Astrocyte (in vitro differentiated cells and primary cell): ENCODE measurements at regions not wholly inside any gene's neighbourhood (a gene's known extent, or its start where the extent isn't known, plus 50 kb on each side); places are given as distances from the start of the nearest gene placed in this dataset.

Experiments
- CTCF ChIP-seq: IDR thresholded peaks from 2 replicates; pipeline ENCODE4 v1.5.1; 2011; ENCODE audit warnings: low read depth, mild to moderate bottlenecking, inconsistent platforms, low read length, moderate library complexity; ENCODE audit not compliant: insufficient read depth
- EZH2 ChIP-seq: IDR thresholded peaks from 2 replicates; pipeline ENCODE4 v1.6.1; 2012; ENCODE audit warnings: mild to moderate bottlenecking, low read length, inconsistent platforms; ENCODE audit not compliant: insufficient read depth

DNA sequence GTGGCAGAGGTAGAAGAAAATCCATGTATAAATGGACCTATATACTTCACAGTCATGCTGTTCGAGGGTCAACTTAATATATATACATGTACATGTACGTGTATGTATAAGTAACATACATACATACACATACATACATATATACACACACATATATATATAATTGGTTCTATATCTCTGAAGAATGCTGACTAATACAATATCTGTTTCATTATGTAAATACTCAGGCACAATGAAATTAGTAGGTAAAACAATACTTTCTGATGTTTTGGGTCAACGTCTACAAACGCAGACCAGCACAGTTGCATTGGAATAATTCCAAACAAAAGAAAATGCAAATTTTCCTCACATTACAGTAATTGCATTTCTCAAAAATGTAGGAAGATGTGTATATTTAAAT is 202.7 kb upstream of the DAAM1 start:
- TF ChIP-seq CTCF = no peak
- TF ChIP-seq EZH2 = no peak
